H9 (cell line): ENCODE measurements at regions not wholly inside any gene's neighbourhood (a gene's known extent, or its start where the extent isn't known, plus 50 kb on each side); places are given as distances from the start of the nearest gene placed in this dataset.

Source experiments
- DNase-seq: peaks from one replicate; pipeline ENCODE4 v3.0.0-alpha.2; 2017
- H2AFZ ChIP-seq: one replicate; pipeline ENCODE4 v1.6.1; 2013; ENCODE audit warnings: mild to moderate bottlenecking, low read length, control low read depth, moderate library complexity
- H2AK5ac ChIP-seq: 2 replicates; pipeline ENCODE4 v1.6.1; 2013; ENCODE audit warnings: low read length, control low read depth, mixed read lengths; ENCODE audit not compliant: insufficient read length
- H2BK120ac ChIP-seq: one replicate; pipeline ENCODE4 v1.6.1; 2013; ENCODE audit warnings: low read depth, mild to moderate bottlenecking, low read length, control low read depth, inconsistent platforms; ENCODE audit not compliant: poor library complexity, severe bottlenecking
- H2BK12ac ChIP-seq: 2 replicates; pipeline ENCODE4 v1.6.1; 2013; ENCODE audit warnings: low read length, control low read depth, mixed read lengths, low read depth; ENCODE audit not compliant: insufficient read length
- H2BK15ac ChIP-seq: 2 replicates; pipeline ENCODE4 v1.6.1; 2013; ENCODE audit warnings: low read depth, low read length, control low read depth
- H2BK20ac ChIP-seq: one replicate; pipeline ENCODE4 v1.6.1; 2013; ENCODE audit warnings: low read depth, mild to moderate bottlenecking, low read length, control low read depth, inconsistent platforms; ENCODE audit not compliant: poor library complexity, severe bottlenecking
- H2BK5ac ChIP-seq: 2 replicates; pipeline ENCODE4 v1.6.1; 2013; ENCODE audit warnings: low read length, control low read depth, mixed read lengths; ENCODE audit not compliant: insufficient read length
- H3K14ac ChIP-seq: 2 replicates; pipeline ENCODE4 v1.6.1; 2013; ENCODE audit warnings: low read length, control low read depth; ENCODE audit not compliant: insufficient read depth
- H3K18ac ChIP-seq: 2 replicates; pipeline ENCODE4 v1.6.1; 2013; ENCODE audit warnings: low read depth, mild to moderate bottlenecking, mixed read lengths, low read length, control low read depth; ENCODE audit not compliant: insufficient read length
- H3K23ac ChIP-seq: 2 replicates; pipeline ENCODE4 v1.6.1; 2013; ENCODE audit warnings: low read length, control low read depth, mixed read lengths, low read depth; ENCODE audit not compliant: insufficient read length
- H3K23me2 ChIP-seq: 2 replicates; pipeline ENCODE4 v1.6.1; 2013; ENCODE audit warnings: low read depth, mild to moderate bottlenecking, mixed read lengths, low read length, control low read depth; ENCODE audit not compliant: insufficient read length, poor library complexity, severe bottlenecking
- H3K27ac ChIP-seq: 2 replicates; pipeline ENCODE4 v1.5.1; 2013; ENCODE audit warnings: low read length, control low read depth, mixed read lengths, low read depth; ENCODE audit not compliant: insufficient read length
- H3K27me3 ChIP-seq: 2 replicates; pipeline ENCODE4 v1.6.1; 2013; ENCODE audit warnings: low read length, control low read depth, inconsistent platforms; ENCODE audit not compliant: insufficient read depth
- H3K4ac ChIP-seq: 2 replicates; pipeline ENCODE4 v1.6.1; 2013; ENCODE audit warnings: low read depth, mild to moderate bottlenecking, control low read depth, inconsistent platforms, low read length, moderate library complexity
- H3K4me1 ChIP-seq: 2 replicates; pipeline ENCODE4 v1.6.1; 2013; ENCODE audit warnings: low read length, control low read depth, inconsistent platforms; ENCODE audit not compliant: insufficient read depth
- H3K4me2 ChIP-seq: 2 replicates; pipeline ENCODE4 v1.6.1; 2013; ENCODE audit warnings: low read length, control low read depth, mixed read lengths; ENCODE audit not compliant: insufficient read length, insufficient read depth
- H3K56ac ChIP-seq: 2 replicates; pipeline ENCODE4 v1.6.1; 2013; ENCODE audit warnings: low read depth, mild to moderate bottlenecking, mixed read lengths, low read length, control low read depth; ENCODE audit not compliant: insufficient read length
- H3K79me1 ChIP-seq: 2 replicates; pipeline ENCODE4 v1.6.1; 2013; ENCODE audit warnings: low read depth, mild to moderate bottlenecking, moderate library complexity, low read length, control low read depth, inconsistent platforms; ENCODE audit not compliant: insufficient read depth, poor library complexity, severe bottlenecking
- H3K79me2 ChIP-seq: 2 replicates; pipeline ENCODE4 v1.6.1; 2013; ENCODE audit warnings: low read length, control low read depth, inconsistent platforms; ENCODE audit not compliant: insufficient read depth
- H3K9ac ChIP-seq: 2 replicates; pipeline ENCODE4 v1.6.1; 2013; ENCODE audit warnings: low read length, control low read depth, mixed read lengths; ENCODE audit not compliant: insufficient read length; ENCODE audit errors: extremely low read depth
- H3K9me3 ChIP-seq: one replicate; pipeline ENCODE4 v1.6.1; 2013; ENCODE audit warnings: low read depth, low read length, inconsistent platforms; ENCODE audit not compliant: control insufficient read depth
- H3T11ph ChIP-seq: one replicate; pipeline ENCODE4 v1.6.1; 2013; ENCODE audit warnings: mild to moderate bottlenecking, low read length, control low read depth, inconsistent platforms
- H4K20me1 ChIP-seq: one replicate; pipeline ENCODE4 v1.6.1; 2013; ENCODE audit not compliant: control insufficient read depth, insufficient read length, insufficient read depth
- H4K5ac ChIP-seq: 2 replicates; pipeline ENCODE4 v1.6.1; 2013; ENCODE audit warnings: low read depth, mild to moderate bottlenecking, mixed read lengths, low read length, control low read depth; ENCODE audit not compliant: insufficient read length
- H4K8ac ChIP-seq: replicated peaks from 2 replicates; pipeline ENCODE4 v1.6.1; 2013; ENCODE audit warnings: low read length, control low read depth, mixed read lengths, low read depth; ENCODE audit not compliant: insufficient read length
- H4K91ac ChIP-seq: 2 replicates; pipeline ENCODE4 v1.6.1; 2013; ENCODE audit warnings: low read depth, mild to moderate bottlenecking, moderate library complexity, mixed read lengths, low read length, control low read depth; ENCODE audit not compliant: insufficient read length
- H3K27ac Mint-ChIP-seq, 3 experiments: 2 replicates in 2 of 3; 3 replicates in 1 of 3; pipeline ENCODE4 v1.8.0; 2020 to 2021; ENCODE audit warnings: mixed read lengths in 3 of 3, mild to moderate bottlenecking in 1 of 3, moderate library complexity in 1 of 3
- H3K27me3 Mint-ChIP-seq: 2 replicates; pipeline ENCODE4 v1.8.0; 2021; ENCODE audit warnings: low read depth, mild to moderate bottlenecking, moderate library complexity, mixed read lengths
- H3K36me3 Mint-ChIP-seq, 3 experiments: 2 replicates in 2 of 3; 3 replicates in 1 of 3; pipeline ENCODE4 v1.8.0; 2020 to 2021; ENCODE audit warnings: low read depth in 3 of 3, mixed read lengths in 3 of 3; ENCODE audit not compliant: insufficient read depth in 1 of 3
- H3K4me1 Mint-ChIP-seq, 2 experiments: 2 replicates each; pipeline ENCODE4 v1.8.0; 2020; ENCODE audit warnings: mixed read lengths in 2 of 2
- H3K4me3 Mint-ChIP-seq, 2 experiments: 2 replicates in 1 of 2; 3 replicates in 1 of 2; pipeline ENCODE4 v1.8.0; 2020 to 2021; ENCODE audit warnings: mild to moderate bottlenecking in 2 of 2, mixed read lengths in 2 of 2, moderate library complexity in 1 of 2
- H3K9me3 Mint-ChIP-seq, 2 experiments: 2 replicates in 1 of 2; 3 replicates in 1 of 2; pipeline ENCODE4 v1.8.0; 2020; ENCODE audit warnings: mild to moderate bottlenecking in 2 of 2, mixed read lengths in 2 of 2, moderate library complexity in 1 of 2
- WGBS: extraction: QIAGEN DNeasy Blood & Tissue Kit; methylation state at CpG from one replicate; pipeline ENCODE4 v1.1.7; 2013; ENCODE audit warnings: missing lambda C conversion rate, low lambda C conversion rate, mixed read lengths; ENCODE audit not compliant: insufficient read length; ENCODE audit errors: extremely low coverage; 5-methylcytosine and 5-hydroxymethylcytosine counted together
- TF ChIP-seq, protein P1 (sequence below): fragments of 200-600 bp; sonication (generic); conservative IDR thresholded peaks from 3 replicates; pipeline ENCODE4 v1.8.0; 2021; ENCODE audit warnings: antibody characterized with exemption, mild to moderate bottlenecking

DNA sequence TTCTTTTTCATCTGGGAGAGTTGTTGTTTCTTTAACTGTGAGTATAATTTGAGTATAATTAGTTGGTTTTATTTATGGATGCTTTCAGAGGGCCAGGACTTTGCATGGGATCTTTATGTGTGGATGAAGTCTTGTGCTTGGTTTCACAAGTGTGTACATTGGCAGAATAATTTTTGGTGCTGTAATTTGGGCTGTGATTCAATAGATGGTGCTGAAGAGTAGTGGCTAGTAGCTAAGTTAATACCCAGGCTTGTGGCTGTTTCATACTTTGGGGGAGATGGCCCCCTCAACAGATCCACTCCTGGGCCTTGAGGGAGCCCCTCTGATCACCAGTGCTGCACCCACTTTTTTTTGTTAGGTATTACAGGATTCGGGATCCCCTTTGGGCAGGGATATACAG is 1142.4 kb downstream of the SLITRK1 start:
- no peaks in the 10 kb centered on the region for H3K27me3 Mint-ChIP-seq
- Histone ChIP-seq H3K79me1 (no peaks in the 10 kb centered on the region), H4K5ac (no peak overlapping the region), H2AK5ac (no peak overlapping the region), H3K4me2 (no peak overlapping the region), H3K14ac (no peak overlapping the region), H3K4me1 (no peaks in the 10 kb centered on the region), H3K4ac (no peak overlapping the region), H3K18ac (no peak overlapping the region), H4K8ac (no peak overlapping the region), H2BK5ac (no peak overlapping the region), H3K27ac (no peak overlapping the region), H3K9ac (no peak overlapping the region), H2BK120ac (no peak overlapping the region), H3K9me3 (no peaks in the 10 kb centered on the region), H3K23ac (no peak overlapping the region), H4K91ac (no peak overlapping the region), H3K27me3 (no peaks in the 10 kb centered on the region), H4K20me1 (no peaks in the 10 kb centered on the region), H3K23me2 (no peaks in the 10 kb centered on the region), H2AFZ (no peak overlapping the region), H2BK15ac (no peak overlapping the region), H3K56ac (no peak overlapping the region), H3T11ph (no peak overlapping the region), H3K79me2 (no peaks in the 10 kb centered on the region), H2BK12ac (no peak overlapping the region), H2BK20ac (no peak overlapping the region)
- no peak for DNase-seq
- TF ChIP-seq, protein P1, sequence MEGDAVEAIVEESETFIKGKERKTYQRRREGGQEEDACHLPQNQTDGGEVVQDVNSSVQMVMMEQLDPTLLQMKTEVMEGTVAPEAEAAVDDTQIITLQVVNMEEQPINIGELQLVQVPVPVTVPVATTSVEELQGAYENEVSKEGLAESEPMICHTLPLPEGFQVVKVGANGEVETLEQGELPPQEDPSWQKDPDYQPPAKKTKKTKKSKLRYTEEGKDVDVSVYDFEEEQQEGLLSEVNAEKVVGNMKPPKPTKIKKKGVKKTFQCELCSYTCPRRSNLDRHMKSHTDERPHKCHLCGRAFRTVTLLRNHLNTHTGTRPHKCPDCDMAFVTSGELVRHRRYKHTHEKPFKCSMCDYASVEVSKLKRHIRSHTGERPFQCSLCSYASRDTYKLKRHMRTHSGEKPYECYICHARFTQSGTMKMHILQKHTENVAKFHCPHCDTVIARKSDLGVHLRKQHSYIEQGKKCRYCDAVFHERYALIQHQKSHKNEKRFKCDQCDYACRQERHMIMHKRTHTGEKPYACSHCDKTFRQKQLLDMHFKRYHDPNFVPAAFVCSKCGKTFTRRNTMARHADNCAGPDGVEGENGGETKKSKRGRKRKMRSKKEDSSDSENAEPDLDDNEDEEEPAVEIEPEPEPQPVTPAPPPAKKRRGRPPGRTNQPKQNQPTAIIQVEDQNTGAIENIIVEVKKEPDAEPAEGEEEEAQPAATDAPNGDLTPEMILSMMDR: peak; percentile 44; the same call in 2 of the 3 replicates
- peaks cover 0 to 2% of the 10 kb centered on the region in 2 experiments; a peak in 1 of 4 replicates for H3K4me1 Mint-ChIP-seq
- H3K4me3 Mint-ChIP-seq: no peak overlapping the region
- H3K9me3 Mint-ChIP-seq: peaks cover 15 to 16% of the 10 kb centered on the region in 2 experiments
- no CpG with 5 or more reads among the region's 1 CpG for WGBS
- no peak overlapping the region for H3K27ac Mint-ChIP-seq
- peaks cover 0 to 18% (median 11%) of the 10 kb centered on the region in 3 experiments; a peak in 4 of 7 replicates for H3K36me3 Mint-ChIP-seq
